HG03159 (cell line): ENCODE measurements at regions not wholly inside any gene's neighbourhood (a gene's known extent, or its start where the extent isn't known, plus 50 kb on each side); places are given as distances from the start of the nearest gene placed in this dataset.

Experiments used
- ATAC-seq: cut with Tn5 transposase; IDR thresholded peaks from one replicate; pipeline ENCODE4 v1.9.1; 2021; ENCODE audit warnings: mild to moderate bottlenecking, moderate library complexity; ENCODE audit not compliant: unreplicated experiment

DNA sequence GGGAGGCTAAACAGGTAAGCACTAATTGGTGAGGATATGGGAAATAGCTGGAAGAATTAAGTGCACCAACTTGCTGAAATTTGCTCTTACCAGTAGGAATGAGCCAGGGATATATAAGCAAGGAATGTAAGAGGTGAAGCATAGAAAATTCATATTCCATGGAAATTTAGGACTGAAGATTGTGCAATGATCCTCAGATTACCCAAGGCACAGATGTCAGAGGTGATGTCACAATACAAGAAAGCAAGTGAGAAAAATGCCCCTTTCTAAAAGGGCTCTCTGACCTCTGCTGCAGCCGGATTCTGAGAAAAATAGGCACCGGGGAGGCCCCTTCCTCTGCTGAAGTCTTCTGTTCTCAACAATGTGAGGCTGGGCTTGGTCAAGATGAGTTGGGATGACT, 112.3 kb upstream of the ZNF678 start:
- ATAC-seq, result no peak

DNA sequence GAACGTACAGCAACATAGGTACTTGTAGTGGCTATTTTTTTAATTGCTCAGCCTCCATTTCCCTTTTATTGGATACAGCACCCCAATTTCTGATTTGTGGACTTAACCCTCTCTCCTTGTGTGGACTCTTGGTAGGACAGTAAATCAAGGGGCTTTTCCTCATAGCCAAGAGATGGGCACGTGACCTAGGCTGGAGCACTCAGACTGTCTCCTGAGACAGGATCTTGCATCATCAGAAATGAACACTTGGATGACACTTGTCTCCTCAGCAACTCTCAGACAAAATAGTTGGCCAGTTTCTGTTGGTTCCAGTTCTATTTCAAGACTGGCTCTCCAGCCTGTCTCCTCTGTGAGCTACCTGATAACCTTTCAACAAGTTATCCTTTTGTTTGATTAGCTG, 112.9 kb upstream of the ZNF678 start:
- ATAC-seq, result no peak

DNA sequence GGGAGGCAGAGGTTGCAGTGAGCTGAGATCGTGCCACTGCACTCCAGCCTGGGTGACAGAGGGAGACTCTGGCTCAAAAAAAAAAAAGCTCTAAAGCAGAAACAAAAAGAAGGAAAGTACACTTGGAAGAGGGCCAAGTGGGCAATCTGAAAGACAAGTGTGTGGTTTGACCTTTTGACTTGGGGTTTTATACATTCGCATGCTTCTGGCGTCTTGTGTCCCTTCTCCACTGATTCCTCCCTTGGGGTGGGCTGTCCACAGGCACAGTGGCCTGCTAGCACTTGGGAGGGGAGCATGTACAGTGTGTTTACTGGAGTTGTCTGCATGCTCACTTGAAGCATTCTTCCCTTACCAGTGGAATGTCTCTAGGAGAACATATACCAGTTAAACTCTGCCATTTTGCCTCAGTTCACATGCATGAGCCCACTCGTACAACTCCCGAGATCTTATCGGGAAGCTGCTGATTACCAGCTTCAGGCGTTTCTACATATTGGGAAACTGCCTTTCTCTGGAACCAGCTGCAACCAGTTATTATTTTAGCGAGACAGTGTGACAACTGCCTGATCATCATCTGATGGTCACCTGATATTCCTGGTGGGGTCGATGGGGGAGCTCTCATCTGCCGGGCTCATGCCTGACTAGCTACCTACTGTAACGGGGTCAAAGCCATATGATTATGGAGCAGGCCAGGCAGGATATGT, 113.5 kb upstream of the ZNF678 start:
- no peak for ATAC-seq

DNA sequence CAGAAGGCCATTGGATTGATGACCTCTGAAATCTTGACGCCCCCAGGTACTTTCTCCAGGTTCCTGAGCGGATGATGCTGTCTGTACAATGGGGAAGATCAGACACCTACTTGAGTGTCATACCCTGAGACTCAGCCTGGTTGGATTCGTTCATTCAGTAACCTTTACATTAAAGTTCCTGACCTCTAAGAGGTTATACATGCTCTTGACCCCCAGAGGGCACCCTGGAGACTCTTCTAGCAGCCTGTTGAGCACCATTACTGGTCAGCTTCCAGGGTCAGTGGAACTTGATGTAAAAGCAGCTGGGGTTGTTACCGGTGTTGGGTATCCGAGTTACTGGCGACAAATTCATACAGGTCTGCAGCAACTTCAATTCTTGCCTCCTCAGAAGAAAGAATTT, 114.3 kb upstream of the ZNF678 start:
- peak; percentile 52 for ATAC-seq

DNA sequence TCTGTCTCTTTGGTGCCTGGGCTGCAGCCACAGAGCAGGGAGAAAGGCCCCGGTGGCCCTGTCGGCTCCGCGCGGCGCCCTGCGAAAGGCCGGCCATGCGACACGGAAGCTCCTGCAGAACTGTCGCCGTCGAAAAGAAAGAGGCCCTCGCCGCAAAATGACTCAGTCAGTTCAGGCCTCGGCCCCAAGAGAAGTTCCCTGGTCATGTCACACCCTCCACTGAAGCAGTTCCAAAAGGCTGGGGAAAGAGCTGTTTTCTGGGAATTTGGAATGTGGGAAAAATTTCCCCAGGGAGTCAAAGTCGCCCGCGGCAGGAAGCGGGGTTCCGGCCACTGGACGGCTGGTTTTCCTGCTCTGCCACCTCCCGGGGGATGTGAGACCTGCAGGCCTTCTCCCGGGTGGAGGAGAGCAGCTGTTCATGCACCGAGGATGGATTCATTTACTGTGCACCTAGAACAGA, 115.8 kb upstream of the ZNF678 start:
- no peak for ATAC-seq

DNA sequence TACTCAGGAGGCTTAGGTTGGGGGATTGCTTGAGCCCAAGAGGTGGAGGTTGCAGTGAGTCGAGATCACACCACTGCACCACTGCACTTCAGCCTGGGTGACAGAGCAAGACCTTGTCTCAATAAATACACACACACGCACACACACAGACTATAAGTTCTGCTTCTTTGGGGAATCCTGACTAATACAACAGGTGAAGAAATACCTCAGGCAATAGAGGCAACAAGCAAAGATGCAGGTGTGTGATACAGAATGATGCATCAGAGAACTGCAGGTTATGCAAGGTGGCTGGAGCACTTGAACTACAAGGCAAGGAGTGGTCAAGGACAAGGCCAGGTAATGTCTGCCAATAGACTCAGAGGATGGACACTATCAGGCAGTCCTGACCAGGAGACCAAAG, 117.6 kb upstream of the ZNF678 start:
- no peak for ATAC-seq

DNA sequence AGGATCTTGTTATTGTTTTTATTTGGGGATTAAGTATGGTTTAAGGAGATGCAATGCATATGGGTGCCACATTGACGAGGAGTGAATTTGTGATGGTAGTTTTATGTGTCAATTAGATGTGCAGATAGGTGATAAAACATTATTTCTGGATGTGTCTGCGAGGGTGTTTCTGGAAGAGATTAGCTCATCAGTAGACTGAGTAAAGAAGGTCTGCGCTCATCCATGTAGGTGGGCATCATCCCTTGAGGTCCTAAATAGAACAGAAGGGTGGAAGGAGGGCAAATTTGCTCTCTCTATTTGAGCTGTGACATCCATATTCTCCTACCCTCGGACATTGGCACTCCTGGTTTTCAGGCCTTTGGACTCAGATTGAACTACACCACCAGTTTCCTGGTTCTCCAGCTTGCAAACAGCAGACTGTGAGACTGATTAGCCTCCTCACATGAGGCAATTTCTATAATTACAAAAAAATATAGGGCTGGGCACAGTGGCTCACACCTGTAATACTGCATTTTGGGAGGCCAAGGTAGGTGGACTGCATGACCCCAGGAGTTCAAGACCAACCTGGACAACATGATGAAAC, 118.2 kb upstream of the ZNF678 start:
- no peak for ATAC-seq

DNA sequence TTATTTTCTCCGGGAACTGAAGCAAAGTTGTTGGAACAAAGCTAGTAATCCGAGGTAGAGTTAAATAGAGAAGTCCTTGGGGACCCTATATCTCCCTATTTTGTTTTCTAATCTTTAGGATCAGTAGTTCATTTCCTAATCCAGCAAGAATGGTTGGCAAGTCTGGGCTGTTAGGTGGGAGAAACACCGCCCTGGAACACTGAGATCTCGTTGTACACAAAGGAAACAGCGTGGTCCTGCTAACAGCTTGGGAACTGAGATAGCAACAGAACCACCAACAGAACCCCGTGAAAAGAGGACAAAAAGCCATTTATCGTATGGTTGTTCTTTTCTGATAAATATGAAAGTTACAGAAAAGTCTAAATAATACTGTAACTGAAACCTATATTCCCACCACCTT, 121.9 kb upstream of the CDC42BPA start:
- no peak for ATAC-seq

DNA sequence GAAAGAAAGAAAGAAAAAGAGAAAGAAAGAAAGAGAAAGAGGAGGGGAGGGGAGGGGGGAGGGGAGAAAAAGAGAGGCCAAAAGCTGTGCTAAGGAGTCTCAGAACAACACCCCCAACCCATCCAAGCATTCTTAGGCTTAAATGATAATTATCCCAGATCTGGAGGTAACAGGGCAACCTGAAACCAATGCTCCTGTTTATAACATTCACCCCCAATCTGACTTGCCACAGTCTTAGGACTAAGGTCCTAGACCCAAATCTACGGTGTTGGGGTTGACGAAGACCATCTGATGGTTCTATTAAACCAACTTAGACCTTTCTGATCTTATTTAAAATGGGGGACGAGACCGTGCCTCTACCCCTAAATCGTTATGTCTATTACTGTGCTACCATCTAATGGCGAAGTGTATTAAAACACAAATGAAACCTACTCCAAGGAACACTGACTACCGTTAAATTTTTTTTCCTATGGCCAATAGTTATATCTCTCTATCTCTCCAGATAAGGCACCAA, 119.3 kb upstream of the CDC42BPA start:
- no peak for ATAC-seq

DNA sequence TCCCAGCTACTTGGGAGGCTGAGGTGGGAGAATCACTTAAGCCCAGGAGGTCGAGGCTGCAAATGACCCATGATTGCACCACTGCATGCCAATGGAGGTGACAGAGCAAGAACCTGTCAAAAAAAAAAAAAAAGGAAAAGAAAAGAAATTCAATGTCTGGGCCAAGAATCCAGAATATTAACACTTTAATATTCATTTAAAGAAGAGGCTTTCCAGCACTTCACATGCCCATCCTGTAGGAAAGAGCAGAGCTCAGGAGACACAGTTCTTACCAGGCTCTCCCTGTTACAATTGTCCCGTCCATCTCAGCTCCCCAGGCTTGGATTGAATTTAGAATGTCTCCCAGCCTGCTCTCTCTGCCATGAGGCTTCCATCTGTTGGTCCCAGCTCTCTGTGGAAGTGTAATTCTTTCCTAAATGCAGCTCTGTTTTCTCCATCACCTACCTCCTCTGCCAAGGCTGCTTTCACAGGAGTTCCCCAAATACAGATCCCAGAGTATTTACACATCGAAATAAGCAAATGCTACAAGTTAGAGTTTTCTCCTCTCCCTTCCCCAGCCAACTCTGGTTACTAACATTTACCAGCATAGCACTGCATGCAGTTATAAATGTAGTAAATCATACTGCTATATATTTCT, 116.6 kb upstream of the CDC42BPA start:
- no peak for ATAC-seq

DNA sequence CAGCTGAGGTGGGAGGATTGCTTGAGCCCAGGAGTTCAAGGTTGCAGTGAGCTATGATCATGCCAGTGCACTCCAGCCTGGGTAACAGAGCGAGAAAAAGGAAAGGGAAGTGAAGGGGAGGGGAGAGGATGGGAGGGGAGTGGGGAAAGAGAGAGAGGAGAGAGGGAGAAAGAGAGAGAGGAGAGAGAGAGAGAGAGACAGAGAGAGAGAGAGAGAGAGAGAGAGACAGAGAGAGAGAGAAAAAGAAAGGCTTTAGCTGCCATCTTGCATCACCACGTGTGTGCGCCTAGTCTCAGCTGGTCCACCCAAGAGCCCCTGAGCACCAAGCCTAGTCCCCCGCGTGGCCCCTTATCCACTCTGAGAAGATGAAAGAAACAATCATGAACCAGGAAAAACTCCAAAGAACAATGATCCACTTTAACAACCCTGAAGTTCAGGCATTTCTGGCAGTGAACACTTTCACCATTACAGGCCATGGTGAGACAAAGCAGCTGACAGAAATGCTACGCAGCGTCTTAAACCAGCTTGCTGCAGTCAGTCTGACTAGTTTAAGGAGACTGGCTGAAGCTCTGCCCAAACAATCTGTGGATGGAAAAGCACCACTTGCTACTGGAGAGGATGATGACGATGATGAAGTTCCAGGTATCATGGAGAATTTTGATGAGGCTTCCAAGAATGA, 115.5 kb upstream of the CDC42BPA start:
- ATAC-seq, result no peak

DNA sequence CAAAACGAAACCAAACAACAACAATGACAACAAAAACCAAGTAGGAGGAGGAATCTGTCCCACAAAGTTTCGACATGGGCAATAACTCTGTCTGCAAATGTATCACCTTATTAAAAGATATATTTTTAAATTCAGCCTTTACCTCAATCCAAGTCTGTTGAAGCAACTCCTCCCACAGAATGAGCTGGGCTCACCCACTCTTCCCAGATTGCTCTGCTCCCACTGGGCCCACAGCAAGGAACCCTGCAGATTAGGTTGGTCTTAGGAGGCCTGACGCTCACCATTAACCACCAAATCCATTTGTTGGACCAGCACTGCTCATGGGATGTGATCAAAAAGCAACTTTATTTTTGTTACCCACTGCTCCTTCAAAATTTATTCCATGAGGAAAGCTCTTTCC, 114.7 kb upstream of the CDC42BPA start:
- ATAC-seq, result no peak

DNA sequence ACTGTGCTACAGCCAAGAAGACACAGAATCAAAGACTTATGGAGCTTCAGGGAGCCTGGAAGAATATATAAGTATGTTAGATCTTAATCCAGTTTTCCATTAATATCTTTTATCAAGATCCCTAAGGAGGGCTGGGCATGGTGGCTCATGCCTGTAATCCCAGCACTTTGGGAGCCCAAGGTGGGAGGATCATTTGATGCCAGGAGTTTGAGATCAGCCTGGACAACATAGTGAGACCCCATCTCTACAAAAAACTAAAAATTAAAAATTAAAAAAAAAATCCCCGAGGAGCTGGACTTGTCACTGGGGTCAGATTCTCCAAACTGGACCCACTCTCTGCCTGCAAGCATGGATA, 113.9 kb upstream of the CDC42BPA start:
- ATAC-seq, result no peak

DNA sequence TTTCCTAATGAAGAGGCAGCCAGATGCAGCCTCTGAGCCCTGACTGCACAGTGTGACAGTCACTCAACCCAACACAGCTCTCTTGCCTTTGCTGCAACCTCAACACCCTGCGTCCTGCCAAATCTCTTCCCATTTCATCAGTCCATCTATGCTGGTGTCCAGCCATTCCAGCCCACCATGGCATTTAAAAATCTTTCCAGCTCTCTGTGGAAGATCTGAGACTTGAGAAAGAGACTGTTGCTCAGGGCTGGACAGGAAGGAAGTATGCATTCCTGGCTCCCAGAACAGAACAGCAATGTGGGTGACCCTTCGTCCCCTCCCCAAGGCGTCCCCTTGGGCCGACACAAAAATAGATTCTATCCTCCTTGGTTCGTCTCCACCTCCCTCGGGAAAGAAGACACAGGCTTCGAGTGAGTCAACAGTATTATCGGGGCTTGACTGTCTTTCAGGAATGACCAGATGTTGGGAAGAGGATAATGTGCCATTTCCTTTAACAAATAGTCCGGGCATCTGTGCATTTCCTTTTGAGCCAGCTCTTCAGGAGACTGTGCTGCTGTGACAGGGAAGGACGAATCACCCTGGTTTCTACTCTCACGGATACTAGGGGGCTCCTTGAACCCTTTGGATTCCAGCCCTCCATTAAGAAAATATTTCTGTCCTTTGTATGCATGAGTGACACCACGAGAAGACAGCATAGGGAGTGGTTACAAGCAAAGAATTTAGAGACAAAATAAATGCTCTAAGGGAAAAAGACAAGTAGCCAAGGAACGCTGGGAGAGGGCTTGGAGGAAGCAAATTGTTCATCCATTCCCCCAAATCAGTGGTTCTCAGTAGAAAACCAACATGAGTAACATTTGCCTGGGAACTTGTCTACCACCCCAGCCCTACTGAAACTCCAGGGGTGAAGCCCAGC, 111.4 kb upstream of the CDC42BPA start:
- no peak for ATAC-seq

DNA sequence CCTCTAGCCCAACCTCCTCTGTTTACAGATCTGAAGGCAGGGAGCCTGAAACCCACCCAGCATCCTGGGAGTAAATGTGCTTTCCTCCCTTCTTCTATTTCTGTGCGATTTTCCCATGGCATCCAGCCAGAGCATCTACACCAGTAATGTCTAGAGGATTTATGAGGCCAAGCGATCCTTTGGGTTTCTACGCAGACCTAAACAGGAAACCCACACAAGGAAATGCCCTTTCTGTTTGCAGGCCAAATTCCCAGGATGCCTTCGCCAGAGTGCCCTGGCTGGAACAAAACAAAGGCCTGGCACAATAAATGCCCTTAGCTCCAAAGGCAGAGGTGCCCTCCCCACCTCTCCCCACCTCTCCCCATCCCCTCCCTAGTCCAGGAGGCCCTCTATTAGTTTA, 110.5 kb upstream of the CDC42BPA start:
- no peak for ATAC-seq

DNA sequence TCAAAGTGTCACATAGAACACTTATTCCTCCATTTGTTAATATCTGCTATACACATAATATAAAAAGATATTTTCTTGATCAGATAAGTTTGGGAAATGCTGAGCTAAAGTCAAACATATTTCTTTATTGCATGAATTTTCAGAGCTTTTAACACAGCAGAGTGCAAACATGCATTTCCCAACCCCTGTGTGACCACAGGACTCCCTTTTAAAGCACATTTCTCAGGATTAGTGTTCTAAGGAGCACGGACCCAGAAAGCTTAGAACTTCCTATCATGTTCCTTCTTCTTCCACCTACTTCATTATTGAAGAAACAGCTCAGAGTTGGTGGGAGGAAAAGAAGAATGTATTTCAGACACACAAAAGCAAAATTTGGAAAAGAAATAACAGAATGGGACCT, 109.1 kb upstream of the CDC42BPA start:
- ATAC-seq, result no peak

DNA sequence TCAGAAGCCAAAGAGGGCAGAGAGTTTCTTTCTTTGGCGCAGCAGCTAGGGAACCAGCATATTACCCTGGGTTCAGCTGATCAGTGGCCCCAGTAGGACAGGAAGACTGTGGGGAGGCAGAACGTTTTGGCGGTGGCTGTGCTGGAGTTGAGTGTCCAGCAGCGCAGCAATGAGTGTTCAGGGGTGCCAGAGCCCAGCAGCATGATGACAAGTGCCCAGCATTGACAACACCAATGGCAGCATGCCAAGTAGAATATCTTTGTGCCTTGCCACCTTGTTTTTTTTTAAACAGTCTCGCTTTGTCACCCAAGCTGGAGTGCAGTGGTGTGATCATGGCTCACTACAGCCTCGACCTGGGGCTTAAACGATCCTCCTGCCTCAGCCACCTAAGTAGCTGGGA, 106.7 kb upstream of the CDC42BPA start:
- no peak for ATAC-seq

DNA sequence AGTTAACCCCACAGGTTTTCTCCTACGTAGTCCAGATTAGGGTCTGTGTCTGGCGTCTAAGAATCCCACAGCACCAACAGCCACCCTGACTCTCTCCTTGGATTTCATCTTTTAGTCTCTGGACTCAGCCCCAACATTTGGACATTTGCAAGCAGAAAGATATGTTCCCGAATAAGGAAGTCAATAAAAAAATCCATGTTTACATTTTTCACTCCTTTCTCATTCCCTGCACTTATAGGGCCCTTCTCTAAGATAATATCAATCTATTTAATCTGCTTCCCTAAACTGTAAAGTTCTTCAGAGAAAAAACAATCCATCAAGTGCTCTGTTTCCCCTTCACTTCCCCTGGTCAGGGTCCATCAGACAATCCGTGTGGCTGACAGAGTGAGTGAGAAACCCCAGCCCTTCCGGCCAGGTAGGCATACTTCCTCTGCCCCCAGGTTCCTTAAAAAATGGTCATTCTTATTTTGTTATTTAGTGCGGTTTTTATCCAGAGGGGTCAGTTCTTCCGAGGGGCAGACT, 105.9 kb upstream of the CDC42BPA start:
- no peak for ATAC-seq

DNA sequence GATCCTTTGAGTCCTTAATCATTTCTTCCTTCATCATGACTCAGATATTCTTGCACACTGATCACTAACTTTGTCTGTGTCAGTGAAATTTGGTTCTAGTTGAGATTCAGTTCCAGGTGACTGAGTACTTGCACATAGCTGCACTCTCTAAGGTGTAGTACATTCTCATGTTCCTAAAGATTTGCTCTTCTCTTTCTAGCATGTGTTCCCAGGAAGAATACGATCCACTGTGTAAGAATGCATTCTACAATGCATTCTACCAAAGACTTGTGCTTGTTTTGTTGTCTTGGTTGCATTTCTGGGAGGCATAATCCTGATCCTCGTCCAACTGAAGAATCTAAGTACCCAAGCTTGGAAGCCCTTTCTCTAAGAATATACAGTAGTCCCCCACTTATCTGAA, 104.3 kb upstream of the CDC42BPA start:
- no peak for ATAC-seq

DNA sequence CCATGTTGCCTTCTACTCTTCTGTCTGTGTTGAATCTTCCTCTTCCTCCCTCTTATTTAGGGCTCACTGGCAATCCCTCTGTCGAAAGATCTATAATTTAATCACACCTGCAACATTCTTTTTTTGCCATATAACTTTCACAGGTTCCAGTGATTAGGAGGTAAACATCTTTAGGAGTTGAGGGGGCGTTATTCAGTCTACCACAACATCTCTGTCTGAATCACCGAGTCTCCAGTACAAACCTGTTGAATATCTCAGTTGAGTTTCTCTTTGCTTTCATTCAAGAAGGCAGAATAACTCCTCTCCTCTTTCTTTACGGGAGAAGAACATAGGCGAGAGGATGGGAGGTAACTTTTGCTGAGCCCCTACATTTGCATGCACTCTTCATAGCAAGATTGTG, 101.9 kb upstream of the CDC42BPA start:
- ATAC-seq, result no peak
